ENCODE measurements at regions not wholly inside any gene's neighbourhood (a gene's known extent, or its start where the extent isn't known, plus 50 kb on each side); places are given as distances from the start of the nearest gene placed in this dataset.

GRCh38 chr15:91376038-91376437 lies 276.0 kb downstream of the SV2B start:
- CTCF ChIA-PET, result no interaction called here
- H3K9me3 Mint-ChIP-seq (ENCODE audit: low read depth, unreplicated experiment), result peaks cover 7% of the 10 kb centered on the region
- H3K36me3 Mint-ChIP-seq (ENCODE audit: insufficient read depth, unreplicated experiment), result no peaks in the 10 kb centered on the region

GRCh38 chr15:91380114-91380513 lies 280.1 kb downstream of the SV2B start:
- Mint-ChIP-seq H3K4me3 (ENCODE audit: low read depth, unreplicated experiment) (no peak overlapping the region), H3K36me3 (ENCODE audit: insufficient read depth, unreplicated experiment) (no peaks in the 10 kb centered on the region), H3K27ac (ENCODE audit: unreplicated experiment) (no peak overlapping the region), H3K4me1 (ENCODE audit: low read depth, unreplicated experiment) (peaks cover 16% of the 10 kb centered on the region), H3K9me3 (ENCODE audit: low read depth, unreplicated experiment) (peaks cover 6% of the 10 kb centered on the region), H3K27me3 (ENCODE audit: unreplicated experiment) (no peaks in the 10 kb centered on the region)
- CTCF ChIA-PET, result no interaction called here
- BruUV-seq (replicated peaks), result no TSS peak
- intact Hi-C loops (cut with micrococcal nuclease; ENCODE audit: unreplicated experiment), result no loop called here
- TF ChIP-seq CTCF (IDR thresholded peaks at IDR 0.05; ENCODE audit: unreplicated experiment), result no peak
- DNase-seq, result no peak

More at GRCh38 chr15:91376038-91376437, 276.0 kb downstream of the SV2B start:
- Mint-ChIP-seq H3K27ac (ENCODE audit: unreplicated experiment) (no peak overlapping the region), H3K4me1 (ENCODE audit: low read depth, unreplicated experiment) (no peaks in the 10 kb centered on the region), H3K4me3 (ENCODE audit: low read depth, unreplicated experiment) (no peak overlapping the region), H3K27me3 (ENCODE audit: unreplicated experiment) (no peaks in the 10 kb centered on the region)
- DNase-seq, result no peak
- TF ChIP-seq CTCF (IDR thresholded peaks at IDR 0.05; ENCODE audit: unreplicated experiment), result no peak
- no TSS peak for BruUV-seq (replicated peaks)
- intact Hi-C loops (cut with micrococcal nuclease; ENCODE audit: unreplicated experiment), result no loop called here

GRCh38 chr15:91383532-91383931 lies 283.5 kb downstream of the SV2B start:
- CTCF ChIA-PET, result no interaction called here
- no TSS peak for BruUV-seq (replicated peaks)
- intact Hi-C loops (cut with micrococcal nuclease; ENCODE audit: unreplicated experiment), result no loop called here

GRCh38 chr15:91384189-91384730 lies 284.2 kb downstream of the SV2B start:
- BruUV-seq (replicated peaks), result no TSS peak
- Mint-ChIP-seq H3K9me3 (ENCODE audit: low read depth, unreplicated experiment) (peaks cover 6% of the 10 kb centered on the region), H3K4me1 (ENCODE audit: low read depth, unreplicated experiment) (peaks cover 16% of the 10 kb centered on the region), H3K4me3 (ENCODE audit: low read depth, unreplicated experiment) (no peak overlapping the region), H3K27ac (ENCODE audit: unreplicated experiment) (no peak overlapping the region), H3K27me3 (ENCODE audit: unreplicated experiment) (no peaks in the 10 kb centered on the region), H3K36me3 (ENCODE audit: insufficient read depth, unreplicated experiment) (no peaks in the 10 kb centered on the region)
- intact Hi-C loops (cut with micrococcal nuclease; ENCODE audit: unreplicated experiment), result no loop called here
- TF ChIP-seq CTCF (IDR thresholded peaks at IDR 0.05; ENCODE audit: unreplicated experiment), result no peak
- no peak for DNase-seq
- CTCF ChIA-PET, result no interaction called here

More at GRCh38 chr15:91383532-91383931, 283.5 kb downstream of the SV2B start:
- Mint-ChIP-seq H3K4me1 (ENCODE audit: low read depth, unreplicated experiment) (peaks cover 16% of the 10 kb centered on the region), H3K27me3 (ENCODE audit: unreplicated experiment) (no peaks in the 10 kb centered on the region), H3K4me3 (ENCODE audit: low read depth, unreplicated experiment) (no peak overlapping the region), H3K27ac (ENCODE audit: unreplicated experiment) (no peak overlapping the region), H3K36me3 (ENCODE audit: insufficient read depth, unreplicated experiment) (no peaks in the 10 kb centered on the region), H3K9me3 (ENCODE audit: low read depth, unreplicated experiment) (peaks cover 6% of the 10 kb centered on the region)
- TF ChIP-seq CTCF (IDR thresholded peaks at IDR 0.05; ENCODE audit: unreplicated experiment), result no peak
- DNase-seq, result no peak

Data from Calu3 (cell line).